Spinal cord (tissue), 9 donors: ENCODE measurements at regions not wholly inside any gene's neighbourhood (a gene's known extent, or its start where the extent isn't known, plus 50 kb on each side); places are given as distances from the start of the nearest gene placed in this dataset.
"Not testable (repeated sequence)": the region's sequence is repeated elsewhere in the genome, so short reads cannot be mapped to it uniquely, and the experiment has no call there.

Experiments used
- DNase-seq, 6 donors: peaks; one replicate each; pipeline versions ENCODE4 v3.0.0 to v3.0.0-alpha.2; 2013 to 2015; ENCODE audit warnings: low spot score in 6 of 6, low read depth in 4 of 6
- H3K27ac ChIP-seq: one replicate; pipeline ENCODE4 v1.5.1; 2013; ENCODE audit warnings: low read depth, low read length, control low read depth
- H3K27me3 ChIP-seq: one replicate; pipeline ENCODE4 v1.6.1; 2013; ENCODE audit warnings: low read length; ENCODE audit not compliant: control insufficient read depth, insufficient read depth
- H3K36me3 ChIP-seq: one replicate; pipeline ENCODE4 v1.6.1; 2013; ENCODE audit warnings: low read length; ENCODE audit not compliant: control insufficient read depth, insufficient read depth
- H3K4me1 ChIP-seq: one replicate; pipeline ENCODE4 v1.6.1; 2013; ENCODE audit warnings: low read length; ENCODE audit not compliant: control insufficient read depth, insufficient read depth
- H3K4me3 ChIP-seq: one replicate; pipeline ENCODE4 v1.5.1; 2013; ENCODE audit warnings: low read depth, low read length, control low read depth
- H3K9me3 ChIP-seq: one replicate; pipeline ENCODE4 v1.6.1; 2013; ENCODE audit warnings: low read length; ENCODE audit not compliant: control insufficient read depth, insufficient read depth
- whole genome bisulfite sequencing: methylation state at CpG from one replicate; pipeline ENCODE4 v1.1.5; 2013; ENCODE audit warnings: missing lambda C conversion rate; ENCODE audit not compliant: insufficient coverage; 5-methylcytosine and 5-hydroxymethylcytosine counted together
- donor health status: healthy.

GRCh38 chr4:45284400-45285085, 558.2 kb upstream of the GNPDA2 start:
- Histone ChIP-seq H3K9me3 (no peaks in the 10 kb centered on the region), H3K27me3 (no peaks in the 10 kb centered on the region), H3K4me3 (no peak overlapping the region), H3K27ac (no peak overlapping the region), H3K36me3 (no peaks in the 10 kb centered on the region), H3K4me1 (no peaks in the 10 kb centered on the region)
- no peak for DNase-seq
- WGBS: 94% methylated on average over 13 of the region's 14 CpGs

- Histone ChIP-seq H3K4me3 (no peak overlapping the region), H3K36me3 (no peaks in the 10 kb centered on the region), H3K9me3 (no peaks in the 10 kb centered on the region), H3K4me1 (no peaks in the 10 kb centered on the region), H3K27ac (no peak overlapping the region), H3K27me3 (no peaks in the 10 kb centered on the region)
- 96% methylated on average over 4 of the region's 7 CpGs for WGBS
- no peak for DNase-seq
Measured at GRCh38 chr4:45283352-45283751, 557.0 kb upstream of the GNPDA2 start.

- no peak for DNase-seq
- H3K27ac ChIP-seq: no peak overlapping the region
- H3K9me3 ChIP-seq: no peaks in the 10 kb centered on the region
- H3K27me3 ChIP-seq: no peaks in the 10 kb centered on the region
- no peaks in the 10 kb centered on the region for H3K4me1 ChIP-seq
- H3K36me3 ChIP-seq: no peaks in the 10 kb centered on the region
- H3K4me3 ChIP-seq: no peak overlapping the region
- WGBS: 80% methylated on average over 1 of the region's 1 CpG
Measured at GRCh38 chr4:45280121-45280520, 553.8 kb upstream of the GNPDA2 start.

GRCh38 chr4:45275862-45276261, 549.5 kb upstream of the GNPDA2 start:
- H3K4me3 ChIP-seq: no peak overlapping the region
- DNase-seq: no peak
- no peaks in the 10 kb centered on the region for H3K9me3 ChIP-seq
- no peak overlapping the region for H3K27ac ChIP-seq
- no peaks in the 10 kb centered on the region for H3K27me3 ChIP-seq
- H3K36me3 ChIP-seq: no peaks in the 10 kb centered on the region
- 87% methylated on average over 6 of the region's 21 CpGs for WGBS
- H3K4me1 ChIP-seq: no peaks in the 10 kb centered on the region

GRCh38 chr4:45248106-45248505, 521.8 kb upstream of the GNPDA2 start:
- not testable (repeated sequence) for H3K27ac ChIP-seq, H3K4me3 ChIP-seq, H3K27me3 ChIP-seq, H3K4me1 ChIP-seq, H3K9me3 ChIP-seq, H3K36me3 ChIP-seq, DNase-seq
- WGBS: 84% methylated on average over 2 of the region's 3 CpGs

- Histone ChIP-seq H3K4me3 (no peak overlapping the region), H3K4me1 (no peaks in the 10 kb centered on the region), H3K36me3 (no peaks in the 10 kb centered on the region), H3K9me3 (no peaks in the 10 kb centered on the region), H3K27ac (no peak overlapping the region), H3K27me3 (no peaks in the 10 kb centered on the region)
- DNase-seq: no peak
Measured at GRCh38 chr4:45241976-45242375, 515.6 kb upstream of the GNPDA2 start.

GRCh38 chr4:45229206-45229605, 502.9 kb upstream of the GNPDA2 start:
- Histone ChIP-seq H3K4me3 (no peak overlapping the region), H3K27ac (no peak overlapping the region), H3K36me3 (no peaks in the 10 kb centered on the region), H3K9me3 (no peaks in the 10 kb centered on the region), H3K4me1 (no peaks in the 10 kb centered on the region), H3K27me3 (no peaks in the 10 kb centered on the region)
- peak in 2 of 6 donors; percentile 58 to 68 for DNase-seq
- no CpG with 5 or more reads among the region's 1 CpG for WGBS

- Histone ChIP-seq H3K27ac (no peak overlapping the region), H3K4me3 (no peak overlapping the region), H3K27me3 (no peaks in the 10 kb centered on the region), H3K4me1 (no peaks in the 10 kb centered on the region), H3K36me3 (no peaks in the 10 kb centered on the region), H3K9me3 (no peaks in the 10 kb centered on the region)
- DNase-seq: peak in 1 of 6 donors; percentile 8
Measured at GRCh38 chr4:45215976-45216542, 489.7 kb upstream of the GNPDA2 start.

- not testable (repeated sequence) for H3K27ac ChIP-seq, DNase-seq, H3K9me3 ChIP-seq, H3K27me3 ChIP-seq, H3K4me1 ChIP-seq, H3K36me3 ChIP-seq, H3K4me3 ChIP-seq
- 99% methylated on average over 14 of the region's 21 CpGs for WGBS
Measured at GRCh38 chr4:45208476-45208875, 482.1 kb upstream of the GNPDA2 start.

- WGBS: 97% methylated on average over 26 of the region's 27 CpGs
- H3K27me3 ChIP-seq, H3K9me3 ChIP-seq, DNase-seq, H3K27ac ChIP-seq, H3K36me3 ChIP-seq, H3K4me3 ChIP-seq, H3K4me1 ChIP-seq: not testable (repeated sequence)
Measured at GRCh38 chr4:45207864-45208331, 481.5 kb upstream of the GNPDA2 start.
